ENCODE measurements at regions not wholly inside any gene's neighbourhood (a gene's known extent, or its start where the extent isn't known, plus 50 kb on each side); places are given as distances from the start of the nearest gene placed in this dataset.

- H2AFZ ChIP-seq, result no peak overlapping the region
- no peak overlapping the region for H3K4me2 ChIP-seq (ENCODE audit: unreplicated experiment)
- H3K27ac ChIP-seq, result no peak overlapping the region
- H3F3A ChIP-seq (ENCODE audit: insufficient read depth), result no peaks in the 10 kb centered on the region
- no peaks in the 10 kb centered on the region for H3K9me3 ChIP-seq (ENCODE audit: low read depth)
- in situ Hi-C loops (cut with MboI), result no loop called here
- 83 to 93% methylated on average over 1 of the region's 1 CpG for WGBS, 2 experiments (ENCODE audit: low coverage in 1 of 2, low lambda C conversion rate in 2 of 2, missing lambda C conversion rate in 2 of 2)
- H3K9me2 ChIP-seq (ENCODE audit: insufficient read depth), result no peaks in the 10 kb centered on the region
- no peaks in the 10 kb centered on the region for H3K27me3 ChIP-seq (replicated peaks; ENCODE audit: insufficient read depth)
- H3K4me1 ChIP-seq (ENCODE audit: insufficient read depth), result no peaks in the 10 kb centered on the region
- no peak for DNase-seq
- no peaks in the 10 kb centered on the region for H4K20me1 ChIP-seq (ENCODE audit: insufficient read depth)
- no peaks in the 10 kb centered on the region for H3K79me2 ChIP-seq (ENCODE audit: insufficient read depth)
- no peaks in the 10 kb centered on the region for H3K36me3 ChIP-seq (ENCODE audit: low read depth)
- no peak overlapping the region for H3K9ac ChIP-seq
- H3K4me3 ChIP-seq, result no peak overlapping the region
- no peak for TF ChIP-seq EZH2phosphoT487 (IDR thresholded peaks at IDR 0.05; ENCODE audit: insufficient read depth, low read depth)
- TF ChIP-seq EZH2 (IDR thresholded peaks at IDR 0.05; ENCODE audit: insufficient read depth, poor library complexity, severe bottlenecking), result no peak
Measured at GRCh38 chr6:14591998-14592397, 474.4 kb downstream of the CD83 start.

- in situ Hi-C loops (cut with MboI), result no loop called here
Measured at GRCh38 chr6:14593286-14593685, 475.7 kb downstream of the CD83 start.

GRCh38 chr6:14595751-14596150 is 478.2 kb downstream of the CD83 start:
- no peaks in the 10 kb centered on the region for H4K20me1 ChIP-seq (ENCODE audit: insufficient read depth)
- H3K4me3 ChIP-seq, result no peak overlapping the region
- no peaks in the 10 kb centered on the region for H3K27me3 ChIP-seq (replicated peaks; ENCODE audit: insufficient read depth)
- 51 to 60% methylated on average over 2 of the region's 2 CpGs for WGBS, 2 experiments (ENCODE audit: low coverage in 1 of 2, low lambda C conversion rate in 2 of 2, missing lambda C conversion rate in 2 of 2)
- no peak overlapping the region for H3K27ac ChIP-seq
- H3K79me2 ChIP-seq (ENCODE audit: insufficient read depth), result no peaks in the 10 kb centered on the region
- H3K4me1 ChIP-seq (ENCODE audit: insufficient read depth), result no peaks in the 10 kb centered on the region
- H3K9me2 ChIP-seq (ENCODE audit: insufficient read depth), result no peaks in the 10 kb centered on the region
- DNase-seq, result no peak
- H3K4me2 ChIP-seq (ENCODE audit: unreplicated experiment), result no peak overlapping the region
- no peak overlapping the region for H2AFZ ChIP-seq
- TF ChIP-seq EZH2phosphoT487 (IDR thresholded peaks at IDR 0.05; ENCODE audit: insufficient read depth, low read depth) (no peak), EZH2 (IDR thresholded peaks at IDR 0.05; ENCODE audit: insufficient read depth, poor library complexity, severe bottlenecking) (no peak)
- in situ Hi-C loops (cut with MboI), result no loop called here
- no peaks in the 10 kb centered on the region for H3K36me3 ChIP-seq (ENCODE audit: low read depth)
- H3K9me3 ChIP-seq (ENCODE audit: low read depth), result no peaks in the 10 kb centered on the region
- no peak overlapping the region for H3K9ac ChIP-seq
- H3F3A ChIP-seq (ENCODE audit: insufficient read depth), result no peaks in the 10 kb centered on the region

More at GRCh38 chr6:14593286-14593685, 475.7 kb downstream of the CD83 start:
- H3K27me3 ChIP-seq (replicated peaks; ENCODE audit: insufficient read depth), result no peaks in the 10 kb centered on the region
- H3F3A ChIP-seq (ENCODE audit: insufficient read depth), result no peaks in the 10 kb centered on the region
- no peaks in the 10 kb centered on the region for H3K9me3 ChIP-seq (ENCODE audit: low read depth)
- no peak overlapping the region for H3K4me2 ChIP-seq (ENCODE audit: unreplicated experiment)
- no peaks in the 10 kb centered on the region for H3K36me3 ChIP-seq (ENCODE audit: low read depth)
- no peak overlapping the region for H3K27ac ChIP-seq
- 72 to 75% methylated on average over 4 of the region's 4 CpGs for WGBS, 2 experiments (ENCODE audit: low coverage in 1 of 2, low lambda C conversion rate in 2 of 2, missing lambda C conversion rate in 2 of 2)
- no peaks in the 10 kb centered on the region for H3K79me2 ChIP-seq (ENCODE audit: insufficient read depth)
- TF ChIP-seq EZH2phosphoT487 (IDR thresholded peaks at IDR 0.05; ENCODE audit: insufficient read depth, low read depth), result no peak
- TF ChIP-seq EZH2 (IDR thresholded peaks at IDR 0.05; ENCODE audit: insufficient read depth, poor library complexity, severe bottlenecking), result no peak
- no peaks in the 10 kb centered on the region for H4K20me1 ChIP-seq (ENCODE audit: insufficient read depth)
- no peaks in the 10 kb centered on the region for H3K9me2 ChIP-seq (ENCODE audit: insufficient read depth)
- no peak overlapping the region for H2AFZ ChIP-seq
- H3K4me1 ChIP-seq (ENCODE audit: insufficient read depth), result no peaks in the 10 kb centered on the region
- H3K9ac ChIP-seq, result no peak overlapping the region
- H3K4me3 ChIP-seq, result no peak overlapping the region
- no peak for DNase-seq

GRCh38 chr6:14596410-14596809 is 478.8 kb downstream of the CD83 start:
- Histone ChIP-seq H3K9ac (no peak overlapping the region), H3K27me3 (replicated peaks; ENCODE audit: insufficient read depth) (no peaks in the 10 kb centered on the region), H3K79me2 (ENCODE audit: insufficient read depth) (no peaks in the 10 kb centered on the region), H3K9me2 (ENCODE audit: insufficient read depth) (no peaks in the 10 kb centered on the region), H3K36me3 (ENCODE audit: low read depth) (no peaks in the 10 kb centered on the region), H3K27ac (no peak overlapping the region), H3F3A (ENCODE audit: insufficient read depth) (no peaks in the 10 kb centered on the region), H2AFZ (no peak overlapping the region), H3K9me3 (ENCODE audit: low read depth) (no peaks in the 10 kb centered on the region), H3K4me3 (no peak overlapping the region), H3K4me2 (ENCODE audit: unreplicated experiment) (no peak overlapping the region), H3K4me1 (ENCODE audit: insufficient read depth) (no peaks in the 10 kb centered on the region), H4K20me1 (ENCODE audit: insufficient read depth) (no peaks in the 10 kb centered on the region)
- in situ Hi-C loops (cut with MboI), result no loop called here
- peak; percentile 37 for DNase-seq
- WGBS, 2 experiments (ENCODE audit: low coverage in 1 of 2, low lambda C conversion rate in 2 of 2, missing lambda C conversion rate in 2 of 2), result 93 to 97% methylated on average over 4 of the region's 4 CpGs
- TF ChIP-seq EZH2 (IDR thresholded peaks at IDR 0.05; ENCODE audit: insufficient read depth, poor library complexity, severe bottlenecking), result no peak
- no peak for TF ChIP-seq EZH2phosphoT487 (IDR thresholded peaks at IDR 0.05; ENCODE audit: insufficient read depth, low read depth)

- Histone ChIP-seq H3K4me2 (ENCODE audit: unreplicated experiment) (no peak overlapping the region), H3K9ac (no peak overlapping the region), H2AFZ (no peak overlapping the region), H3F3A (ENCODE audit: insufficient read depth) (no peaks in the 10 kb centered on the region), H3K9me3 (ENCODE audit: low read depth) (no peaks in the 10 kb centered on the region), H3K9me2 (ENCODE audit: insufficient read depth) (no peaks in the 10 kb centered on the region), H4K20me1 (ENCODE audit: insufficient read depth) (no peaks in the 10 kb centered on the region), H3K27ac (no peak overlapping the region), H3K4me1 (ENCODE audit: insufficient read depth) (no peaks in the 10 kb centered on the region), H3K27me3 (replicated peaks; ENCODE audit: insufficient read depth) (no peaks in the 10 kb centered on the region), H3K36me3 (ENCODE audit: low read depth) (no peaks in the 10 kb centered on the region), H3K79me2 (ENCODE audit: insufficient read depth) (no peaks in the 10 kb centered on the region), H3K4me3 (no peak overlapping the region)
- 84 to 86% methylated on average over 4 of the region's 4 CpGs for WGBS, 2 experiments (ENCODE audit: low coverage in 1 of 2, low lambda C conversion rate in 2 of 2, missing lambda C conversion rate in 2 of 2)
- TF ChIP-seq EZH2 (IDR thresholded peaks at IDR 0.05; ENCODE audit: insufficient read depth, poor library complexity, severe bottlenecking), result no peak
- TF ChIP-seq EZH2phosphoT487 (IDR thresholded peaks at IDR 0.05; ENCODE audit: insufficient read depth, low read depth), result no peak
- DNase-seq, result no peak
- in situ Hi-C loops (cut with MboI), result no loop called here
Measured at GRCh38 chr6:14597090-14597489, 479.5 kb downstream of the CD83 start.

Measured in GM23248 (cell line).